Ovary (tissue), 3 donors: ENCODE measurements at regions not wholly inside any gene's neighbourhood (a gene's known extent, or its start where the extent isn't known, plus 50 kb on each side); places are given as distances from the start of the nearest gene placed in this dataset.

Experiments
- CTCF ChIP-seq, 3 donors: fragments of 450-650 bp in 2 of 3; fragments of 200-600 bp in 1 of 3; IDR thresholded peaks; one replicate each; pipeline versions ENCODE4 v1.5.1 to v1.8.0; 2016 to 2022; ENCODE audit warnings: antibody characterized with exemption in 3 of 3, mild to moderate bottlenecking in 1 of 3
- EP300 ChIP-seq: sonication (generic); formaldehyde crosslinking; IDR thresholded peaks from one replicate; pipeline ENCODE4 v1.6.1; 2017; ENCODE audit warnings: antibody characterized with exemption
- POLR2A ChIP-seq: fragments of 450-650 bp; IDR thresholded peaks from one replicate; pipeline ENCODE4 v1.6.1; 2017; ENCODE audit warnings: antibody characterized with exemption, mild to moderate bottlenecking, moderate library complexity
- donor health status: DM: no; HTN: no; CAD: no.

- TF ChIP-seq CTCF (IDR thresholded peaks at IDR 0.05) (no peak), POLR2A (no peak), EP300 (no peak)
These were observed 96.4 kb upstream of the SPRY4 start for GRCh38 chr5:142421228-142421617.
